Testis (tissue), 2 donors: ENCODE measurements at regions not wholly inside any gene's neighbourhood (a gene's known extent, or its start where the extent isn't known, plus 50 kb on each side); places are given as distances from the start of the nearest gene placed in this dataset.
A peak's percentile ranks its signal among the peaks of the same experiment; 100 is the strongest.

ENCODE experiments used
- DNase-seq: peaks from one replicate; pipeline ENCODE4 v3.0.0-alpha.2; 2019
- H3K27ac ChIP-seq, 2 donors: fragments of 200-600 bp; sonication (generic); one replicate each; pipeline ENCODE4 v1.5.1; 2019
- H3K27me3 ChIP-seq: fragments of 200-600 bp; sonication (generic); one replicate; pipeline ENCODE4 v1.5.1; 2019
- H3K36me3 ChIP-seq: fragments of 200-600 bp; sonication (generic); one replicate; pipeline ENCODE4 v1.5.1; 2017; ENCODE audit warnings: low read depth; ENCODE audit errors: missing control alignments
- H3K4me1 ChIP-seq: fragments of 200-600 bp; sonication (generic); one replicate; pipeline ENCODE4 v1.5.1; 2019
- H3K4me3 ChIP-seq, 2 donors: fragments of 200-600 bp; sonication (generic); one replicate each; pipeline ENCODE4 v1.5.1; 2017 to 2019
- H3K9me3 ChIP-seq: fragments of 200-600 bp; sonication (generic); one replicate; pipeline ENCODE4 v1.5.1; 2017
- POLR2A ChIP-seq: fragments of 450-650 bp; IDR thresholded peaks from one replicate; pipeline ENCODE4 v1.6.1; 2017; ENCODE audit warnings: antibody characterized with exemption, mild to moderate bottlenecking, moderate library complexity
- WGBS, 2 donors: methylation state at CpG; one replicate each; pipeline ENCODE4 v1.1.5; 2018; 5-methylcytosine and 5-hydroxymethylcytosine counted together
- intact Hi-C: fragments of 100-400 bp; cut with DNase I; formaldehyde crosslinking; loops from one replicate; pipeline ENCODE4 v1.15.1; 2023; ENCODE audit warnings: low total_unique reads
- TF ChIP-seq, protein P1 (sequence below), 3 experiments: fragments of 450-650 bp in 2 of 3; fragments of 200-600 bp in 1 of 3; sonication (generic) in 1 of 3; IDR thresholded peaks; one replicate each; pipeline ENCODE4 v1.5.1; 2016 to 2019; ENCODE audit warnings: antibody characterized with exemption in 3 of 3, mild to moderate bottlenecking in 2 of 3, moderate library complexity in 1 of 3

DNA sequence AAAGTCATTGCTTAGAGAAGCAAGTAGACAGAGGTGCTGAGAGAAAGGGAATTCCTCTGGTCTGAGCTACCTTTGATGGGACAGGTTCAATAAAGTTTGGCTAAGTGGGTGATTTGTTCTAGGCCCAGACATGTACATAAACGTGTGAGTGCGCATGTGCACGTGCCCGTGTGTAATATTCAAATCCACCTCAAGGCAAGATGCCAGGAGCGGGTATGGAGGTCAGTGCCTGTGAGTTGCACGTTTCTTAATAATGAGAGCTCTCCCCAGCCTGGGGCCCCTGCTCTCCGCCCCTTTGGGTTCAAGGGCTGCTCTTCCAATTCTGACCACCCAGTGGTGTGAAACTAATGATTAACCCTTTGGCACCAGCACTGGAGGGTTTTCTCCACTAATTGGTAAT, 53.8 kb upstream of the LMO4 start:
- TF ChIP-seq, protein P1, sequence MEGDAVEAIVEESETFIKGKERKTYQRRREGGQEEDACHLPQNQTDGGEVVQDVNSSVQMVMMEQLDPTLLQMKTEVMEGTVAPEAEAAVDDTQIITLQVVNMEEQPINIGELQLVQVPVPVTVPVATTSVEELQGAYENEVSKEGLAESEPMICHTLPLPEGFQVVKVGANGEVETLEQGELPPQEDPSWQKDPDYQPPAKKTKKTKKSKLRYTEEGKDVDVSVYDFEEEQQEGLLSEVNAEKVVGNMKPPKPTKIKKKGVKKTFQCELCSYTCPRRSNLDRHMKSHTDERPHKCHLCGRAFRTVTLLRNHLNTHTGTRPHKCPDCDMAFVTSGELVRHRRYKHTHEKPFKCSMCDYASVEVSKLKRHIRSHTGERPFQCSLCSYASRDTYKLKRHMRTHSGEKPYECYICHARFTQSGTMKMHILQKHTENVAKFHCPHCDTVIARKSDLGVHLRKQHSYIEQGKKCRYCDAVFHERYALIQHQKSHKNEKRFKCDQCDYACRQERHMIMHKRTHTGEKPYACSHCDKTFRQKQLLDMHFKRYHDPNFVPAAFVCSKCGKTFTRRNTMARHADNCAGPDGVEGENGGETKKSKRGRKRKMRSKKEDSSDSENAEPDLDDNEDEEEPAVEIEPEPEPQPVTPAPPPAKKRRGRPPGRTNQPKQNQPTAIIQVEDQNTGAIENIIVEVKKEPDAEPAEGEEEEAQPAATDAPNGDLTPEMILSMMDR (IDR thresholded peaks at IDR 0.05) = no peak
- TF ChIP-seq POLR2A = no peak
- Histone ChIP-seq H3K4me3 (no peak overlapping the region), H3K27me3 (no peaks in the 10 kb centered on the region), H3K9me3 (no peaks in the 10 kb centered on the region), H3K4me1 (no peaks in the 10 kb centered on the region), H3K36me3 (no peaks in the 10 kb centered on the region), H3K27ac (no peak overlapping the region)
- no peak for DNase-seq
- whole genome bisulfite sequencing, 2 donors = 78 to 84% methylated on average over 7 of the region's 7 CpGs
- intact Hi-C loops = no loop called here

DNA sequence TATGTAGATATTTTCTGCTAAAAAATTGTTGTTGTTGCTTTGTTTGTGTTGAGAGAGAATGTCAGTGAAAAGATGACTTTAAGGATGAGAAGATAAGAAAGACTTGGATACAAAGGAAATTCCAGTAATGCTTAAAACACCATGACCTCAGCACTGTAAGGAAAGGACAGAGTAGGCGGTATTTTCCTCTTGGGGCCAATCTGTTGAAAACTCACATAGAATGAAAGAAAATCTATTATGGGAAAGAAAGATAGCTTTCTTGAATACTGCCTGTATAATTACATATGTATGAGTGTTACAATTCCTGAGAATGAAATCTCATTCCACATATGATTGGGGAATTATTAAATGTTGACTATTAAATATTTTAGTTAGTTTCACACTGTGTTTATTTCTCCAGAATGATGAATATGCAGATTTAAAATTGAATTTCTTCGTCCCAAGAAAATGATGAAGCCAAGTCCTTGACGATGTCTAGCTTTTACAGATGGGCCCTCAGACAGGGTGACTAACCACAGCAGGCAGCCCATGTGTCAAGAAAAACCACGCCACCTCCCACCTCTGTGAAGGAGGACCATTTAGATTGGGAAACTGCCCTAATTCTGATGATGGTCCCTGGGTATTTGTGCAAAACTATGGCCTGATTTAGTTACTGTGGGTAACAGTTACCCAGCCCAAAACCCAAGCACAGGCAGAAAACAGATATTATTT, 49.7 kb upstream of the LMO4 start:
- peak; percentile 22 for DNase-seq
- TF ChIP-seq, protein P1 (IDR thresholded peaks at IDR 0.05) = no peak
- TF ChIP-seq POLR2A = no peak
- Histone ChIP-seq H3K4me1 (no peaks in the 10 kb centered on the region), H3K27me3 (no peaks in the 10 kb centered on the region), H3K9me3 (no peaks in the 10 kb centered on the region), H3K4me3 (no peak overlapping the region), H3K36me3 (no peaks in the 10 kb centered on the region), H3K27ac (peak overlapping the region in 1 of 2 donors; percentile 55)
- WGBS, 2 donors = 56 to 59% methylated on average over 4 of the region's 4 CpGs
- intact Hi-C loops = no loop called here
